ENCODE measurements at regions not wholly inside any gene's neighbourhood (a gene's known extent, or its start where the extent isn't known, plus 50 kb on each side); places are given as distances from the start of the nearest gene placed in this dataset.
"Not testable (repeated sequence)": the region's sequence is repeated elsewhere in the genome, so short reads cannot be mapped to it uniquely, and the experiment has no call there.

GRCh38 chr3:34013818-34014570 lies 215.6 kb downstream of the PDCD6IP start:
- no peak for DNase-seq

GRCh38 chr3:34015204-34016142 lies 217.0 kb downstream of the PDCD6IP start:
- peak in 1 of 2 experiments; percentile 22 for DNase-seq

- peak; percentile 91 to 94 for DNase-seq
Observed at GRCh38 chr3:34016925-34017587, 218.6 kb downstream of the PDCD6IP start.

- DNase-seq = no peak
Observed at GRCh38 chr3:34017757-34018156, 219.3 kb downstream of the PDCD6IP start.

GRCh38 chr3:34019158-34019557 lies 220.7 kb downstream of the PDCD6IP start:
- no peak for DNase-seq

- DNase-seq = no peak
Observed at GRCh38 chr3:34020170-34020569, 221.7 kb downstream of the PDCD6IP start.

- DNase-seq = no peak
Observed at GRCh38 chr3:34020726-34021680, 222.6 kb downstream of the PDCD6IP start.

GRCh38 chr3:34022147-34022546 lies 223.7 kb downstream of the PDCD6IP start:
- no peak for DNase-seq

- peak; percentile 55 to 59 for DNase-seq
Observed at GRCh38 chr3:34024447-34025240, 226.2 kb downstream of the PDCD6IP start.

- DNase-seq = no peak
Observed at GRCh38 chr3:34033839-34034238, 235.4 kb downstream of the PDCD6IP start.

GRCh38 chr3:34034840-34035239 lies 236.4 kb downstream of the PDCD6IP start:
- no peak for DNase-seq

GRCh38 chr3:34035775-34036174 lies 237.3 kb downstream of the PDCD6IP start:
- DNase-seq = no peak

- DNase-seq = no peak
Observed at GRCh38 chr3:34037260-34037659, 238.8 kb downstream of the PDCD6IP start.

- DNase-seq = no peak
Observed at GRCh38 chr3:34038131-34038530, 239.7 kb downstream of the PDCD6IP start.

- no peak for DNase-seq
Observed at GRCh38 chr3:34046154-34046553, 247.7 kb downstream of the PDCD6IP start.

GRCh38 chr3:34053626-34054025 lies 255.2 kb downstream of the PDCD6IP start:
- DNase-seq = no peak

GRCh38 chr3:34056181-34056910 lies 257.9 kb downstream of the PDCD6IP start:
- DNase-seq = peak in 1 of 2 experiments; percentile 29

GRCh38 chr3:34056951-34057390 lies 258.5 kb downstream of the PDCD6IP start:
- DNase-seq = peak; percentile 19 to 37

- not testable (repeated sequence) for DNase-seq
Observed at GRCh38 chr3:34060995-34061394, 262.6 kb downstream of the PDCD6IP start.

GRCh38 chr3:34065901-34066300 lies 267.5 kb downstream of the PDCD6IP start:
- no peak for DNase-seq

Measured in AML-193 (cell line).